ENCODE measurements at regions not wholly inside any gene's neighbourhood (a gene's known extent, or its start where the extent isn't known, plus 50 kb on each side); places are given as distances from the start of the nearest gene placed in this dataset.

- TF ChIP-seq CTCF (IDR thresholded peaks at IDR 0.05; ENCODE audit: low read depth, low read length, missing input control) (no peak), JUND (IDR thresholded peaks at IDR 0.05) (no peak)
Measured at GRCh38 chr7:136714062-136714461, 154.4 kb upstream of the CHRM2 start (continued).

GRCh38 chr7:136710751-136711150 is 157.7 kb upstream of the CHRM2 start:
- H3K4me3 ChIP-seq (ENCODE audit: low read depth in 1 of 3, low read length in 3 of 3) = no peak overlapping the region
- no peaks in the 10 kb centered on the region for H3K36me3 ChIP-seq (ENCODE audit: control insufficient read depth in 4 of 4, insufficient read depth in 3 of 4, low read depth in 1 of 4, low read length in 3 of 4)
- TF ChIP-seq TAF1 (conservative IDR thresholded peaks at IDR 0.05) (no peak), RAD21 (IDR thresholded peaks at IDR 0.05) (no peak), HNF4A (conservative IDR thresholded peaks at IDR 0.05) (no peak), ZBTB33 (IDR thresholded peaks at IDR 0.05) (no peak), FOXA1 (IDR thresholded peaks at IDR 0.05) (no peak), ATF3 (IDR thresholded peaks at IDR 0.05) (no peak), MAX (IDR thresholded peaks at IDR 0.05) (no peak), NR2F2 (IDR thresholded peaks at IDR 0.05) (no peak), REST (IDR thresholded peaks at IDR 0.05) (no peak), CTCF (IDR thresholded peaks at IDR 0.05; ENCODE audit: low read depth, low read length, missing input control) (no peak), EGR1 (IDR thresholded peaks at IDR 0.05; ENCODE audit: low read depth in 2 of 2) (no peak), HNF4G (IDR thresholded peaks at IDR 0.05) (no peak), YY1 (IDR thresholded peaks at IDR 0.05) (no peak), SP1 (IDR thresholded peaks at IDR 0.05) (no peak), GABPA (IDR thresholded peaks at IDR 0.05 in 1 of 2, conservative IDR thresholded peaks at IDR 0.05 in 1 of 2) (no peak), JUND (IDR thresholded peaks at IDR 0.05) (no peak), RXRA (IDR thresholded peaks at IDR 0.05) (no peak), FOXA2 (IDR thresholded peaks at IDR 0.05) (no peak)
- no peak overlapping the region for H3K9ac ChIP-seq (ENCODE audit: low read depth in 1 of 2, low read length in 2 of 2)
- no peak overlapping the region for H3K27ac ChIP-seq (ENCODE audit: low read depth in 1 of 2, low read length in 2 of 2)
- no peaks in the 10 kb centered on the region for H3K4me1 ChIP-seq (ENCODE audit: control insufficient read depth in 4 of 4, insufficient read depth in 4 of 4, low read length in 3 of 4)
- H3K27me3 ChIP-seq (ENCODE audit: control insufficient read depth in 4 of 4, insufficient read depth in 4 of 4, low read length in 3 of 4) = no peaks in the 10 kb centered on the region
- no peaks in the 10 kb centered on the region for H3K9me3 ChIP-seq (ENCODE audit: control insufficient read depth in 4 of 4, low read length in 3 of 4)
- no peak for DNase-seq (ENCODE audit: low spot score)

All from liver (tissue), 7 donors.